ENCODE measurements at regions not wholly inside any gene's neighbourhood (a gene's known extent, or its start where the extent isn't known, plus 50 kb on each side); places are given as distances from the start of the nearest gene placed in this dataset.
"Not testable (repeated sequence)": the region's sequence is repeated elsewhere in the genome, so short reads cannot be mapped to it uniquely, and the experiment has no call there.

DNA sequence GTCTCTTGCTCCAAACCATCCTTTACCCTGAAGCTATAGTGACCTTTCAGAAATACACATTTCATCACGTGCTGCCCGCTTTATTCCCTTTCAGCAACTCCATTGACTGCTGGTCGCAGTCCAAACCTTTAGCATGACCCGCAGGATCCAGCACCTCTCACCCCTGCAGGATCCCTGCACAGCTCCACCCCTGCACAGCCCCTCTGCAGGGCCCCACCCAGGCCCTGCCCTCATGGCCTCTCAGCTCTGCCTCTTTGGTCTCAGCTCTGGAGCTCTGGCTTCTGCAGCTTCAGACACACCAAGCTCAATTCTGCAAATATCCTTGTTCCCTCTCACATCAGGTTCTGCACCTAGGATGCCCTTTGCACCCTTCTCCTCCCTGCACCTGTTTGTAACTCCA is 264.9 kb upstream of the C1orf174 start:
- FAIRE-seq = no peak

DNA sequence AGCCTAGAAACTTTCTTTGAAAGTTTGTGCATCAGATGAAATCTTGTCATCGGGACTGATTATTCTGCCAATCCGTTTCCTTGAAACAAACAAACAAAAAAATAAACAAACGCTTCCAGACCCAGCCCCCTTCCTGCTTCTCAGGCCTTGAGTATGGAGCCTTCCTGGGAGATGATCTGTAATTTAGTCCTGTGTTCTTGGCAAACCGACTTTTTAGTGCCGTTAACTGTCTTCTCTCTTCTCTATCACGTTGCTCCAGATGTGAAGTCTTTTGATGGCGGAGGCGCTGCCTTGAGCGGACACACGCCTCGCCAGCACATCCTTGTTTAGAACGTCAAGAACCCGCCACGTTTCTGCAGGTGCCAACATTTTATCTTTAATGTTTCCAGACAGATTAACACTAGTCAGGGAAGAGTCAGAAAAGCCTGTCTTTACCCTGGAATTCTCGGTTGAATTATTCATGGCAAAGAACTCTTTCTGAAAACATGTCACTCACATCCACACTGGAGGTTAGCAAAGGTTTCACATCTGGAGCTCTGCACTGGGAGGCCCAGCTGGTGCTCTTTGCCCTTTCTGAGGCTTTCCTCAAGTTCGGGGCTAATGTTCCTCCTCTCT is 265.7 kb upstream of the C1orf174 start:
- FAIRE-seq = no peak
- DNase-seq (ENCODE audit: insufficient read length, low spot score) = no peak

More for the DNA sequence above, 264.9 kb upstream of the C1orf174 start:
- DNase-seq (ENCODE audit: insufficient read length, low spot score) = no peak

DNA sequence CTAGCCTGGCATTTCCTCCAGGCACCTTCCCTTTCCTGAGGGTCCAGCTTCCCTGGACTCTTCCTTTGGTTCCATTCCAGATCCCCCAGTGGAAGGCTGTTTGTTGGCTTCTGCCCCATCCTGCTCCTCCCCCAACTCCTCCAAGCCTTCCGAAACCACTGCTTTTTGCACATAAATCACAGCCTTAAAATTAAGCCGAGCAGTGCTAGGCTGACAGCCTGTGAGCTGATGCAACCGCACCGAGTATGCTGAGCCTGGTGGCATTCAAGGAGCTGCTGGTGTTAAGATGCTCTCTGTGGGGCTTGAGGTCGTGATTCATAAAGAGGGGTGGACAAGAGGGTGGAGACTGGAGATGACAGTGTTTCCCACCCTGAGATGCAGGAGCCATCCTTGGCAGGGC is 266.6 kb upstream of the C1orf174 start:
- no peak for DNase-seq (ENCODE audit: insufficient read length, low spot score)
- no peak for FAIRE-seq

DNA sequence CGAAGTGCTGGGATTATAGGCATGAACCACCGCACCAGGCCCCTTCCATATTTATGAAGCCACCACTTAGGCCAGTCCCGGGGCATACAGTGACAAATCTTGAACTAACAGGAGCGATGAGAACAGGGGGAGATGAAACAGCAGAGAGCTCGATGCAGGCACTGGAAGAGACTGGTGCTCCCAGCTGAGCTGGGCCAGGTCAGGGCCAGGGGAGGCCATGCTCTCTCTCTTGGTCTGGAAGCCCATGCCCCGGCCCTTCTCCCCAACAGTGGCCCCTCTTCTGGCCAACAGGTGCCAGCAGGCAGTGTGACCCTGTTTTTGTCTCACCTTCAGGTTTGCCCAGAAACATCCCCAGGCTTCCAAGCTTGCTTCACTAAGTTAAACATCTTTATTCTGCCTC is 269.9 kb upstream of the C1orf174 start:
- no peak for DNase-seq (ENCODE audit: insufficient read length, low spot score)
- FAIRE-seq = no peak

DNA sequence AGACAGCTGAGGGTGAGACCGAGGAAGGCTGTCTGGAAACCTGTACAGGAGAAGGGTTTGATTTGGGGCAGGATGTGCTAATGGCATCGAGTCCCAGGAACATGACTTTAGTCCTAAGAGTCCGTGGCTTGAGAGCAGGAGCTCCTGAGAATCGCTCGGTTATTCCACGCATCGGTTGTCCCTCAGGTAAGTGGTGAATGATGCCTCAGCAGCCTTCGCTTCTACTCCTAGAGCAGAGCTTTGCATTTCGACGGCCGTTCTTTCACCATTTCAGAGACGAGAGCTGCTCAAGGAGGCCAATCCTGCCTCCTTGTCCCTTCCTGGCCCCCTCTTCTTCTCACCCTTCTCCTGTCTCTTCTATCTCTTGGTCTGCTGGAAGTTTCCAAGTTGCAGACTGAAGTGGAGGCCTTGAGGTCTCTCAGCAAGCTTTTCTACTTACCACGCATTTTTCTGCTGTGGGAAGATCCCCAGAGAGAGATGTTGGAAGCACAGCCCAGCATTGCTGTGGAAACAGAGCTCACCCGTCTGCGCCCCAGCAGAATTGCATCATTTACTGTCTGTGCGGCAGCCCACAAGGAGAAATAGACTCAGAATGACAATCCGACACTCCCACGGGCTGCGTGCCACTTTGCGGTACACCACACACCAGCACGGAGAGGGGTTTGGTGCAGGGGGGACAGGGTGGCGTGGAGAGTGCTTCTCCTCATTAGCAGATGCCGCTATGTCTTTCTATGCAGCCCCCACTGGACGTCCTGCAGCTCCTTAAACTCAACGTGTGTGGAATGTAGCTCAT is 270.7 kb upstream of the C1orf174 start:
- no peak for FAIRE-seq
- DNase-seq (ENCODE audit: insufficient read length, low spot score) = no peak

DNA sequence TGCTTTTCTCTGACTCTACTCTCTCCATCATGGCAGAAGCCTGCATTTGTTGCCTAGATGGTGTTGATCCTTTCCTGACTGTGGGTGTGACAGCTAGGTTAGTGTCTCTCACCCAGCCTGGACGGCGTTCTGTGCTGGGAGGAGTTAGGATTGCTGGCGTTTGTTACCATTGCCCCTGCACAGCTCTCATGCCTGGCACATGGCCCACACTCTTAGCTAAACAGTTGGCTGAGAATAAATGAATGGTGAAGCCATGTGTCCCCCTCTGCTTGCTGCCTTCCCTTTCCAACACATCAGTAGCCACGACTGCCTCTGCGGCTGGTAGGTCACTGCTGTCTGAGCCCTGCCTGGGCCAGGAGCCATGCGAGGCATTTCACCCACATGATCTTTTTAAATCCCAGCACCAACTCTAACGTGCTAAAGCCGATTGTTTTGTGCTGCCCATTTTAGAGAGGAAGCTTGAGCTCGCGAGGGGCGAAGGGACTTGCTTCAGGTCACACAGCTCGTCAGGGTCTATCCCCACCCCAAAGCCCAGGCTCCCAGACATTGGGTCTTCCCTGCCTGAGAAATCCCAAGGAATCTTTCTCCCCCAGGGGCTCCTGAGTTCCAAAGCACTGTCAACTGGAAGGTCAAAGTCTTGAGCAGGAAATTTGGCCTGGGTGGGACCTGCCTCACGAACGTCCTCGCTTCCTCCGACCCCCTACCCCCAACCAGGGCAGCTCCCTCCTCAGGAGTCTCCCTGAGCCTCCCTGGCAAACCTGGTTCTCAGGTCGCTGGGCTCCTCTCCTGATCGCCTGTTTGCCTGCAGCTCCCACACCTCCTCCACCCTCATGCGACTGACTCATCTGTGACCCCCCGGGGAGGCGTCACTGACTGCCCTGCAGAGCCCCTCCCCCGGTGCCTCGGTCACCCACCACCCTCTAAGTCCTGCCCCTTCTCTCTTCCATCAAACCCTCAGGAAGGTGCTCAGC is 271.7 kb upstream of the C1orf174 start:
- no peak for DNase-seq (ENCODE audit: insufficient read length, low spot score)
- no peak for FAIRE-seq

DNA sequence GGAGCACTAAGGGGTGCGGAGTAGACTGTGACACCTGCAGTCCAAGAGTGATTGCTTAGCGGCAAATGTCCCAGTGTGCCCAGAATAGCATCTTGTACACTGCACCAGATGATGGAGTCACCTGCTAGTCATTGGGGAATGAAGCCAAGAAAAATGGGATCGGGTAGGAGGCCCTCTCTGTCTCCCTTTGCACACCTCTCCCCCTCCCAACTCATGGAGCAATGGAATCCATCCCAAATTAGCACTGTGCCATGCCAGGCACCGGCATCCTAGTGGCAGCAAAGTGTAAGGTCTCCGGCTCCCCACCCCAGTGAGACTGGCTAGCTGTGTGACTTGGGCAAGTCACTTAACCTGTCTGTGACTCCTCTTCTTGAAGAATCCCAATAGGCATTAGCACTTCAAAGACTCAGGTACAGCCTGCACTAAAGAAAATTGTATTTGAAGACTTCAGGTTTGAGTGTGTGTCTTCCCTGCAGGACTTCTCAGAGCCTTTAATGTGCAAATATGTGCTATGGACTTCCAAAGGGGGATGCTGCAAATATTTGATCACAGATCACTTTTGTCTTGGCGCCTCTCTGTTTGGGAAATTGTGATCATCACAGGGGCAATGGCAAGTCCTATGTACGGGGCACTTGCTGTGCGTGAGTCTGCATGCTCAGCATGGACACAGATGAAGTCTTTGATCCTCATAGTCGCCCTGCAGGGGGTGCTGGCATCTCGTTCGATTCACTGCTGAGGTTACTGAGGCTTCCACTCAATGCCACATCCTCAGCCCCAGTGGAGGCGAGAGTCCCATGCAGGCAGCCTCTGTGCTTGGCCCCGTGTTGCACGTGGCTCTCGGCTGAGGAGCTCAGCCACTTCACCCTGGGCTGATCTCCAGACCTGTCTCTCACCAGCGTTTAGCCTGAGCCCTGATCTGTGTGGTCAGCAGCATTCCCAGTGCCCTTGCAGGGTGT is 272.9 kb upstream of the C1orf174 start:
- FAIRE-seq = peak; percentile 60
- peak; percentile 44 for DNase-seq (ENCODE audit: insufficient read length, low spot score)

DNA sequence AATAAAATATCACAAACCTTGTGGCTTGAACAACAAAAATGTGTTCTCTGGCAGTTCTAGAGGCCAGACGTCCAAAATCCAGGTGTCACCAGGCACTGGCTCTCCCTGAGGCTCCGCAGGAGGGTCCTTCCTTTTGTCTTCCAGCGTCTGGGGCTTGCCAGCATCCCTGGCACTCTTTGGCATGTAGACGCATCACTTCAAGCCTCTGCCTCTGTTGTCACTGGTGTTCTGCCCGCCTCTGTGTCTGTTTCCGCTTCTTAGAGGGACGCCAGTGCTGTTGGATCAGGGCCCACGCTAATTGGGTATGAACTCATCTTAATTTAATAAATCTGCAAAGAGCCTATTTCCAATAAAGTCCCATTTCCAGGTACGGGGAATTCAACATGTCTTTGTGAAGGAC is 273.7 kb upstream of the C1orf174 start:
- no peak for DNase-seq (ENCODE audit: insufficient read length, low spot score)
- FAIRE-seq = no peak

DNA sequence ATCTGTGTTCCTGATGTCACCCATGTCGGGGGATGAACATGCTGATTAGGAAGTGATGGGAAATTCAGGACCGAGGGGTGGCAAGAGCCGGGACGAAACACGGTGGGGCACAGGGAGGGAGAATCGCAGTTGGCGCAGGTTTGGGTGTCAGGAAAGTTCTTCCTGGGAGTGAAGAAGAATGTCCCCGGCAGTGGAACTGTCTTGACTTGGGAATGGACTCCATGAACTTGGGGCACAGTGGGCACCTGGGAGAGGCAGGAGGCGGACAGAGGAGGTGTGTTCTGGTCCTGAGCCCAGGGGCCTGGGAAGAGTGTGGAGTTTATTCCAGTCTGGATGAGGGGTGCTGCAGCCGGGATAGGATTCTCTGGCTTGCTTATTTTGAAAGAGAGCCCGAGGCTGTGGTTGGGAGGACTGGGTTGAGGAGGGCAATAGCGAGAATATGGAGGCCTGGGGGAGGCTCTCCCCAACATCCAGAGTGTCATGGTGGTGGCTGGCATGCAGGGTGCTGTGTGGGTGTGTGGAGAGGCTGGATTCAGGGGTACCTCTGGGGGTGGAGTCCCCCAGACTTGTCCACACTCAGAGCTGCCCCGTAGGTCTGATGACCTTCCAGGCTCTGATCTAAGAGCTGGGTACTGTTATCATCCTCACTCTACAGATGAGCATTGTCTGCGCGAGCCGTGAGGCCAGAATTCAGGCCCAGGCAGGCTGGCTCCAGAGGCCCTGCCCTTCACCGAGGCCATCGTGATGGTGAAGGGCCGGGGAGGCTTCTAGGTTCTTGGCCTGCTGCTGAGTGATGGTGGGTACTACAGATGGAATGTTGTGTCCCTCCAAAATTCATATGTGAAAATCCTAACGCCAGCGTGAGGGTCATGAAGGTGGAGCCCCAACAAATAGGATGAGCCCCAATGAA is 274.5 kb upstream of the C1orf174 start:
- FAIRE-seq = no peak
- DNase-seq (ENCODE audit: insufficient read length, low spot score) = no peak

DNA sequence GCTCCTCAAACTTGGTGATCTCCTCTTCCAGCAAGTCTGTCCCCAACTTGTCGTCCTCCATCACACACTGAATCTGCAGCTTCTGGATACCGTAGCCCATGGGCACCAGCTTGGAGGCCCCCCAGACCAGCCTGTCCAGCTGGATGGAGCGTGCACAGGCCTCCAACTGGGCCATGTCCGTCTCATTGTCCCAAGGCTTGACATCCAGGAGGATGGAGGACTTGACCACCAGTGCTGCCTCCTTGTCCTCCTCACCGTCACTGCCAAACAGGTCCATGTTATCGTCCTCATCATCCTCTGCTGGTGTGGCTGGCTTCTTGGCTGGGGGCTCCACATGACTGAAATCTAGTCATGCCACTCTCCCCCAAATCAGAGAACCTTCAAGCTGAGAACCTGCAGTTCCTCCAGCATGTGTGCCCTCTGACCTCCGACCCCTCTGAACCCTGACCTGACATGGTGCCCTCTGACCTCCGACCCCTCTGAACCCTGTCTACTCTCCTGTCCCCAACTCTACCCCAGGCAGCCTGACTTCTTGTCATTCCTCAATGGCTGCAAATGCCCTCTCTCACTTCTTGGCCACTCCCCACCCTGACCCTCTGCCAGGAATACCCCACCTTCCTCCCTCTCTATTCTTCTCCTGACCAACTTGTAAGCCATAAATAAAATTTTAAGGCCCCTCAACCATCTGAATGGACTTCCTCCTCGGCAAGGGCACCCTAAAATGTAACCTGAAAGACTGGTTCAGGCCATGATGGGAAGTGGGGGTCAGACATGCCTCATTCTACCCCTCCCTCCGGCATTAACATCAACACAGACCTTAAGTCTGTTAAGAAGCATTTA is 275.7 kb upstream of the C1orf174 start:
- DNase-seq (ENCODE audit: insufficient read length, low spot score) = no peak
- no peak for FAIRE-seq

DNA sequence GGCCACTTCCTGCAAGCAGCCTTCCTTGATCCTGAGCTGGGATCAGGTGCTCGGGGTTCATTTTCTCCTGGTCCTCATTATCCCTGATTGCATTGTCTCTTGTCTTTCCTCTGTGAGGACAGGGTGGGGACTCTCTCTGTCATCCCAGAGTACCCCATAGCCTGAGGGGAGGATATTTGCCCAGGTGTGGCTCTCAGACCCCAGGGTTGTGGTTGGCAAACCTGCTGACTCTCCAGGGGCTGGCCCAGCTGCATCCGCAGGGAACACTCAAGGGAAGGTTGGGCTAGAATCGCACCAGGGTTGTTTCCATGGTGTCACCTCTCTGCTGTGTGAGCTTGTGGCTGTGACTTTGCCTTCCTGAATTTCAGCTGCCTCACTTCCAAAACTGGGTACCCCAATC is 276.8 kb upstream of the C1orf174 start:
- FAIRE-seq = no peak
- no peak for DNase-seq (ENCODE audit: insufficient read length, low spot score)

DNA sequence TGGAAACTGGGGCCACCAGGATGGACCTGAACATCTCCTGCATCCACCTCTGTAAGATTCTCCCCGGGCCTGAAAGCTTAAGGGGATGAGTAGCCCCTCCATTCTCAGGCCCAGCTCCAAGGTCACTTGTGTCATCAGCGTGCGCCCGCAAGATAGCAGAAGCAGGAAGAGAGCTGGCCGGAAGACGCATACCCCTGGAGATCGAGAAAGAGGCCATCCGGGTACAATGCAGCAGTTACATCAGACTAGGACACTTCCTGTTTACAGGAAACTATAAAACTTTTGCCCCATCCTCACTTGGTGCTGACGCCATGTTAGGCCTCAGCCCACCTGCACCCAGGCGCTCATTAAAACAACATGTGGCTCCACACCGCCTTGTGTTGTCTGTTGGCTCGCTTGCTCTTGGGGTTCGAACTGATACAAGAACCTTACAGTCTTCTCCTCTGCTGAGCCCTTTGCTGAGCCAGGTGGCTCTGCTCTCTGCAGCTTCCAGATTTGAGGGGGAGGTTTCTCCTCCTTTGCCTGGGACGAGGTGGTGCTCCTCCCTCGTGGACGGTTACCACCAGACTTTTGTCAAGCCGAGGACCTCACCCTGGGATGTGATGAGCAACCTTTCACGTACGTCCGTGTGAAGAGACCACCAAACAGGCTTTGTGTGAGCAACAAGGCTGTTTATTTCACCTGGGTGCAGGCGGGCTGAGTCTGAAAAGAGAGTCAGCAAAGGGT is 277.5 kb upstream of the C1orf174 start:
- FAIRE-seq (no peak), DNase-seq (ENCODE audit: insufficient read length, low spot score) (no peak)

DNA sequence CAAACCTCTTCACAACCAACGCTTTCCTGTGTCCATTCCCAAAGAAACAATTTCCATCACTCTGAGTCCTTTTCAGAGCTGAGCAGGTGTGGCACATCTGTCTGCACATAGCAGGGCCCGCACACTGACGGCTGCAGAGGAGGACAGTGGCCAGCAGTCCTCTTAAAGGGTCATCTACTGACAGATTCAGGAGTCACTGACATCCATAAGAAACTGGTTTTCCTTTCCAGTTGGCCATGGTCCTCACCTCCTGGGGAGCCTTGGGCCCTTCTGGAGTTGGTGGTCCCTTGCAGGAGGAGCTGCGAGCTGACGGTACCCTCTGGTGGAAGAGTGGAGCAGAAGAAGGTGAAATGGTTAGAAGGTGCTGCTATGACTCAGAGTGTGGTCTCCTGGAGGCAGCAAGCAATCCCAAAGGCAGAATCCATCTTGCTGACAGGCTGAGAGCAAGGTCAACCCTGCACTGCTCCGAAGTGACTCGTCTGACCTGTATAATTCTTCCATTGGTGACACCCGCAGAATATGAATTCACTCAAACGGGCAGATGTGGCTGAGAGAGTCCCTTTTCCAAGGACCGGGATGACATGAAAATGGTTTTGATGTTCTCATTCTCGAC is 278.5 kb upstream of the C1orf174 start:
- FAIRE-seq (no peak), DNase-seq (ENCODE audit: insufficient read length, low spot score) (no peak)

DNA sequence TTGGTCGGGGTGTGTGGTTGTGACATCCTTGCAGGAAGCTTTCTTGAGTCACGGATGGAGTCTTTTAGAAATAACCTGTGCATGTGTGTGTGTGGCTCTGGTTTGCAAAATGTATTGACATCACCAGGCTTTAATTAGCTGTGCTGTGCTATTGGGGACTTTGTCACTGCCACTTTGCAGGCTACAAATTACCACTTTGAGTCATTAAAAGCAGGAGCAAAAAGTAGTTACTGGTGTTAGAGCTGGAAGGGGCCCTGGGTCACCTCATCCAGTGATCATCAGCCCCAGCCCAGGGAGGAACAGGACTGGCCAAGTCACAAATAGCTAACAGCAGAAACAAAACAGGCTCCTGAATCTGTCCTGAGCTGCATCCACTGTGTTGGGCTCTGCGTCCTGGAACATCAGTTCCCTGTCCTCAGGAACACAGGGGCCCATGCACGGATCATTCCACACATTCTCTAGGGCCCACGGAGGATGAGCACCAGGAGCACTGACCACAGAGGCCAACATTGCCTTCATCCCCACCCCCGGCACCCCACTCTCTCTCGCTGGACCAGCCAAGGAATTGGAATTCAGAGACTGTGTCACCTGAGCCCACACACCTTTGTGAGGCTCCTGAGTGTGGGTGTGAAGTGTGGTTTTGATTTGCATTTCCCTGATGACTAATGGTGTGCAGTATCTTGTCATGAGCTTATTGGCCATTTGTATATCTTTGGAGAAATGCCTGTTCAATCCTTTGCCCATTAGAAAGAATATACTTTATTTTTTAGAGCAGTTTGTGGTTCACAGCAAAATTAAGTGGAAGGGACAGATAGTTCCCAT is 280.1 kb upstream of the C1orf174 start:
- no peak for FAIRE-seq

DNA sequence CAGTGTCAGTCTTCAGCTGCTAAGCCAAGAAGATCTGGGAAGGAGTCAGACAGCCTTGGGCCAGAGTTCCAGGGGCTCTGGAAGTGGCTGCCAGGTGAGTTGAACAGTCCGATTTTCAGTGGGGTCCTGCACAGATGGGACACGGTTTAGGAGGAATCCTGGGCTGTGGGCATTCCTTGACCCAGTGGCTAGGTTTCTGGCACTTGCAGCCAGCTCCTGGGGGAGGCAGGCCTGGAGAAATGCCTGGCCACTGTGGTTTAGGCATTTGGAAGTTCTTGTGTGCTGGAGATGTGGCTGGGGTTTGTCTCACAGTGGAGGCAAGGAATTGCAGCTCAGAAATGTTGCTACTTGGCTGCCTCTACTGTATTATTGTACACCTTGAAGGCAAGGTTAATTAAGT is 286.4 kb upstream of the C1orf174 start:
- DNase-seq (ENCODE audit: insufficient read length, low spot score); FAIRE-seq: not testable (repeated sequence)

More for the DNA sequence above, 280.1 kb upstream of the C1orf174 start:
- DNase-seq (ENCODE audit: insufficient read length, low spot score) = no peak

DNA sequence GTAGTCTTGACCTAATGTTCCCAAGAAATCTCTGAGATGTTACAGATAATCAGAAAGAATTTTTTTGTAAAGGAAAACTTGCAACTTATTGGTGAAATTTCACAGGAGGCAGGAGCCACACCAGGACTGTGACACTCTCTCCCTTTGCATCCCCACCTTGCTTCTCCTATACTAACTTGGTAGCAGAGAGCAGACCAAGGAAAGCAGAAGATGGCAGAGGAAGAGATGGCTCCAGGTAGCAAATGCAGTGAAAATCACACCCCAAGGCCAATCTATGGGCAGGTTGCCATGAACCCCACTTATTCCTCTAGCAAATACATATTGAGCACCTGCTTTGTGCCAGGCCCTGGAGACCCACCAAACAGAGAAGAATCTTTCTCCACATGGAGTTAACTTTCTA is 303.4 kb upstream of the C1orf174 start:
- no peak for FAIRE-seq
- no peak for DNase-seq (ENCODE audit: insufficient read length, low spot score)

Data from GM19239 (cell line).